IMR-90 (cell line): ENCODE measurements at regions not wholly inside any gene's neighbourhood (a gene's known extent, or its start where the extent isn't known, plus 50 kb on each side); places are given as distances from the start of the nearest gene placed in this dataset.

Experiments used
- BHLHE40 ChIP-seq: fragments of 150-350 bp; IDR thresholded peaks from 2 replicates; pipeline ENCODE4 v1.6.1; 2016; ENCODE audit warnings: mild to moderate bottlenecking, low read depth, low read length
- CEBPB ChIP-seq: IDR thresholded peaks from 2 replicates; pipeline ENCODE4 v1.6.1; 2012; ENCODE audit warnings: low read depth, low read length, improper control_type of control experiment
- MAFK ChIP-seq: IDR thresholded peaks from 2 replicates; pipeline ENCODE4 v1.6.1; 2012; ENCODE audit warnings: low read depth, low read length, improper control_type of control experiment
- MXI1 ChIP-seq: IDR thresholded peaks from 2 replicates; pipeline ENCODE4 v1.6.1; 2012; ENCODE audit warnings: low read depth, mild to moderate bottlenecking, low read length, moderate library complexity, borderline replicate concordance
- NFE2L2 ChIP-seq: fragments of 150-350 bp; IDR thresholded peaks from 2 replicates; pipeline ENCODE4 v1.6.1; 2016; ENCODE audit warnings: low read depth, mild to moderate bottlenecking, low read length
- POLR2A ChIP-seq: IDR thresholded peaks from 2 replicates; pipeline ENCODE4 v1.6.1; 2012; ENCODE audit warnings: mild to moderate bottlenecking, low read depth, low read length
- RAD21 ChIP-seq: IDR thresholded peaks from 2 replicates; pipeline ENCODE4 v1.6.1; 2012; ENCODE audit warnings: low read length, improper control_type of control experiment
- RCOR1 ChIP-seq: IDR thresholded peaks from 2 replicates; pipeline ENCODE4 v1.6.1; 2012; ENCODE audit warnings: mild to moderate bottlenecking, low read length, improper control_type of control experiment; ENCODE audit not compliant: insufficient replicate concordance
- RFX5 ChIP-seq: IDR thresholded peaks from 2 replicates; pipeline ENCODE4 v1.8.0; 2012; ENCODE audit warnings: low read depth, mild to moderate bottlenecking, low read length, moderate library complexity
- SMC3 ChIP-seq: fragments of 150-350 bp; IDR thresholded peaks from 2 replicates; pipeline ENCODE4 v1.6.1; 2016; ENCODE audit warnings: low read depth, mild to moderate bottlenecking, antibody characterized with exemption, low read length, moderate library complexity
- USF2 ChIP-seq: fragments of 150-350 bp; IDR thresholded peaks from 2 replicates; pipeline ENCODE4 v1.6.1; 2017; ENCODE audit warnings: mild to moderate bottlenecking, antibody characterized with exemption, low read length, low read depth
- TF ChIP-seq, protein P1 (sequence below): conservative IDR thresholded peaks from 2 replicates; pipeline ENCODE4 v1.5.1; 2012; ENCODE audit warnings: mild to moderate bottlenecking, low read depth, low read length, improper control_type of control experiment

GRCh38 chr6:159421586-159421985 lies 252.4 kb downstream of the FNDC1 start:
- TF ChIP-seq, protein P1, sequence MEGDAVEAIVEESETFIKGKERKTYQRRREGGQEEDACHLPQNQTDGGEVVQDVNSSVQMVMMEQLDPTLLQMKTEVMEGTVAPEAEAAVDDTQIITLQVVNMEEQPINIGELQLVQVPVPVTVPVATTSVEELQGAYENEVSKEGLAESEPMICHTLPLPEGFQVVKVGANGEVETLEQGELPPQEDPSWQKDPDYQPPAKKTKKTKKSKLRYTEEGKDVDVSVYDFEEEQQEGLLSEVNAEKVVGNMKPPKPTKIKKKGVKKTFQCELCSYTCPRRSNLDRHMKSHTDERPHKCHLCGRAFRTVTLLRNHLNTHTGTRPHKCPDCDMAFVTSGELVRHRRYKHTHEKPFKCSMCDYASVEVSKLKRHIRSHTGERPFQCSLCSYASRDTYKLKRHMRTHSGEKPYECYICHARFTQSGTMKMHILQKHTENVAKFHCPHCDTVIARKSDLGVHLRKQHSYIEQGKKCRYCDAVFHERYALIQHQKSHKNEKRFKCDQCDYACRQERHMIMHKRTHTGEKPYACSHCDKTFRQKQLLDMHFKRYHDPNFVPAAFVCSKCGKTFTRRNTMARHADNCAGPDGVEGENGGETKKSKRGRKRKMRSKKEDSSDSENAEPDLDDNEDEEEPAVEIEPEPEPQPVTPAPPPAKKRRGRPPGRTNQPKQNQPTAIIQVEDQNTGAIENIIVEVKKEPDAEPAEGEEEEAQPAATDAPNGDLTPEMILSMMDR: no peak
- no peak for TF ChIP-seq MXI1
- no peak for TF ChIP-seq RAD21
- no peak for TF ChIP-seq MAFK
- no peak for TF ChIP-seq BHLHE40
- TF ChIP-seq CEBPB: no peak
- no peak for TF ChIP-seq SMC3
- no peak for TF ChIP-seq POLR2A
- TF ChIP-seq RCOR1: no peak
- no peak for TF ChIP-seq USF2
- TF ChIP-seq NFE2L2: no peak
- no peak for TF ChIP-seq RFX5
